Liver (tissue), 8 donors: ENCODE measurements at regions not wholly inside any gene's neighbourhood (a gene's known extent, or its start where the extent isn't known, plus 50 kb on each side); places are given as distances from the start of the nearest gene placed in this dataset.

Experiments used
- DNase-seq: peaks from one replicate; pipeline ENCODE4 v3.0.0-alpha.2; 2017; ENCODE audit warnings: low spot score
- H3K27ac ChIP-seq, 2 donors: one replicate each; pipeline ENCODE4 v1.7.0; 2013; ENCODE audit warnings: inconsistent platforms in 2 of 2, low read length in 2 of 2, control low read depth in 1 of 2, low read depth in 1 of 2, mild to moderate bottlenecking in 1 of 2
- H3K27me3 ChIP-seq, 4 donors: one replicate each; pipeline versions ENCODE4 v1.6.1 to v1.7.0; 2013; ENCODE audit warnings: low read length in 3 of 4, inconsistent platforms in 1 of 4, mild to moderate bottlenecking in 1 of 4, moderate library complexity in 1 of 4; ENCODE audit not compliant: control insufficient read depth in 4 of 4, insufficient read depth in 4 of 4
- H3K36me3 ChIP-seq, 4 donors: one replicate each; pipeline versions ENCODE4 v1.6.1 to v1.7.0; 2013; ENCODE audit warnings: low read length in 3 of 4, mild to moderate bottlenecking in 3 of 4, low read depth in 1 of 4, moderate library complexity in 1 of 4; ENCODE audit not compliant: control insufficient read depth in 4 of 4, insufficient read depth in 3 of 4
- H3K4me1 ChIP-seq, 4 donors: one replicate each; pipeline versions ENCODE4 v1.6.1 to v1.7.0; 2013; ENCODE audit warnings: low read length in 3 of 4, mild to moderate bottlenecking in 3 of 4, moderate library complexity in 1 of 4; ENCODE audit not compliant: control insufficient read depth in 4 of 4, insufficient read depth in 4 of 4
- H3K4me3 ChIP-seq, 3 donors: one replicate each; pipeline versions ENCODE4 v1.6.1 to v1.7.0; 2013; ENCODE audit warnings: low read length in 3 of 3, control low read depth in 1 of 3, low read depth in 1 of 3, mild to moderate bottlenecking in 1 of 3
- H3K9ac ChIP-seq, 2 donors: one replicate each; pipeline ENCODE4 v1.7.0; 2013; ENCODE audit warnings: low read length in 2 of 2, mild to moderate bottlenecking in 2 of 2, moderate library complexity in 2 of 2, control low read depth in 1 of 2, low read depth in 1 of 2
- H3K9me3 ChIP-seq, 4 donors: one replicate each; pipeline versions ENCODE4 v1.6.1 to v1.7.0; 2013; ENCODE audit warnings: low read length in 3 of 4; ENCODE audit not compliant: control insufficient read depth in 4 of 4
- ATF3 ChIP-seq: IDR thresholded peaks from 2 replicates; pipeline ENCODE4 v1.6.1; 2016; ENCODE audit warnings: antibody characterized with exemption
- CTCF ChIP-seq: fragments of 150-350 bp; IDR thresholded peaks from 2 replicates; pipeline ENCODE4 v1.5.1; 2017; ENCODE audit warnings: improper control_type of control experiment, low read depth, low read length; ENCODE audit not compliant: missing input control
- EGR1 ChIP-seq, 2 donors: IDR thresholded peaks; 2 replicates each; pipeline ENCODE4 v1.6.1; 2016 to 2018; ENCODE audit warnings: antibody characterized with exemption in 2 of 2, low read depth in 2 of 2
- FOXA1 ChIP-seq: IDR thresholded peaks from 2 replicates; pipeline ENCODE4 v1.6.1; 2016; ENCODE audit warnings: antibody characterized with exemption
- FOXA2 ChIP-seq: IDR thresholded peaks from 2 replicates; pipeline ENCODE4 v1.6.1; 2016; ENCODE audit warnings: antibody characterized with exemption
- HNF4A ChIP-seq, 2 donors: conservative IDR thresholded peaks; 2 replicates each; pipeline ENCODE4 v1.6.1; 2016; ENCODE audit warnings: antibody characterized with exemption in 2 of 2, mild to moderate bottlenecking in 2 of 2
- HNF4G ChIP-seq: IDR thresholded peaks from 2 replicates; pipeline ENCODE4 v1.6.1; 2016; ENCODE audit warnings: antibody characterized with exemption
- JUND ChIP-seq, 2 donors: IDR thresholded peaks; 2 replicates each; pipeline ENCODE4 v1.6.1; 2016; ENCODE audit warnings: antibody characterized with exemption in 2 of 2
- MAX ChIP-seq: IDR thresholded peaks from 2 replicates; pipeline ENCODE4 v1.6.1; 2016; ENCODE audit warnings: antibody characterized with exemption
- NR2F2 ChIP-seq: IDR thresholded peaks from 2 replicates; pipeline ENCODE4 v1.6.1; 2016; ENCODE audit warnings: antibody characterized with exemption
- RAD21 ChIP-seq, 2 donors: IDR thresholded peaks; 2 replicates each; pipeline ENCODE4 v1.6.1; 2016; ENCODE audit warnings: antibody characterized with exemption in 2 of 2, mild to moderate bottlenecking in 2 of 2
- RXRA ChIP-seq, 2 donors: IDR thresholded peaks; 2 replicates each; pipeline ENCODE4 v1.6.1; 2017 to 2018; ENCODE audit warnings: antibody characterized with exemption in 2 of 2, mild to moderate bottlenecking in 1 of 2
- SP1 ChIP-seq: IDR thresholded peaks from 2 replicates; pipeline ENCODE4 v1.6.1; 2018; ENCODE audit warnings: antibody characterized with exemption, mild to moderate bottlenecking
- TAF1 ChIP-seq: conservative IDR thresholded peaks from 2 replicates; pipeline ENCODE4 v1.6.1; 2016; ENCODE audit warnings: antibody characterized with exemption, mild to moderate bottlenecking
- YY1 ChIP-seq: IDR thresholded peaks from 2 replicates; pipeline ENCODE4 v1.6.1; 2016; ENCODE audit warnings: antibody characterized with exemption, mild to moderate bottlenecking
- ZBTB33 ChIP-seq: IDR thresholded peaks from 2 replicates; pipeline ENCODE4 v1.6.1; 2016; ENCODE audit warnings: antibody characterized with exemption
- WGBS: extraction: QIAGEN DNeasy Blood & Tissue Kit; methylation state at CpG from one replicate; pipeline ENCODE4 v1.1.7; 2013; 5-methylcytosine and 5-hydroxymethylcytosine counted together
- donor health status: healthy.
- donor health status: healthy.
- donor health status: healthy.
- donor health status: healthy.
- donor health status: healthy.

GRCh38 chr13:50072676-50073075 is 57.4 kb downstream of the KCNRG start:
- no peak overlapping the region for H3K27ac ChIP-seq
- H3K4me3 ChIP-seq: no peak overlapping the region
- DNase-seq: no peak
- peaks cover 0 to 6% (median 3%) of the 10 kb centered on the region in 4 donors for H3K4me1 ChIP-seq
- no peaks in the 10 kb centered on the region for H3K27me3 ChIP-seq
- H3K9ac ChIP-seq: no peak overlapping the region
- TF ChIP-seq RXRA (IDR thresholded peaks at IDR 0.05) (no peak), SP1 (no peak)
- H3K36me3 ChIP-seq: peaks cover 0 to 3% (median under 1%) of the 10 kb centered on the region in 4 donors
- H3K9me3 ChIP-seq: no peaks in the 10 kb centered on the region

GRCh38 chr13:50073340-50073739 is 58.1 kb downstream of the KCNRG start:
- H3K9me3 ChIP-seq: no peaks in the 10 kb centered on the region
- no peak overlapping the region for H3K27ac ChIP-seq
- no peaks in the 10 kb centered on the region for H3K36me3 ChIP-seq
- no peaks in the 10 kb centered on the region for H3K27me3 ChIP-seq
- H3K9ac ChIP-seq: no peak overlapping the region
- no peak overlapping the region for H3K4me3 ChIP-seq
- no peak for DNase-seq
- H3K4me1 ChIP-seq: peaks cover 0 to 6% (median 3%) of the 10 kb centered on the region in 4 donors
- 86% methylated on average over 1 of the region's 1 CpG for WGBS
- TF ChIP-seq EGR1 (IDR thresholded peaks at IDR 0.05; ENCODE audit: low read depth in 2 of 2) (no peak), NR2F2 (no peak), HNF4G (no peak), JUND (IDR thresholded peaks at IDR 0.05) (no peak), RAD21 (IDR thresholded peaks at IDR 0.05) (no peak), ATF3 (no peak), MAX (no peak), YY1 (no peak), HNF4A (conservative IDR thresholded peaks at IDR 0.05) (no peak), FOXA1 (no peak)

GRCh38 chr13:50074843-50075242 is 59.6 kb downstream of the KCNRG start:
- no peaks in the 10 kb centered on the region for H3K36me3 ChIP-seq
- no peak overlapping the region for H3K27ac ChIP-seq
- TF ChIP-seq ATF3: no peak
- H3K4me3 ChIP-seq: no peak overlapping the region
- no peaks in the 10 kb centered on the region for H3K27me3 ChIP-seq
- 90% methylated on average over 1 of the region's 1 CpG for WGBS
- no peak for DNase-seq
- no peaks in the 10 kb centered on the region for H3K9me3 ChIP-seq
- H3K9ac ChIP-seq: no peak overlapping the region
- H3K4me1 ChIP-seq: peaks cover 0 to 6% (median 3%) of the 10 kb centered on the region in 4 donors

GRCh38 chr13:50075619-50076097 is 60.4 kb downstream of the KCNRG start:
- Histone ChIP-seq H3K27ac (no peak overlapping the region), H3K4me1 (peaks cover 0 to 12% (median 9%) of the 10 kb centered on the region in 4 donors), H3K9me3 (no peaks in the 10 kb centered on the region), H3K9ac (no peak overlapping the region), H3K4me3 (no peak overlapping the region), H3K27me3 (no peaks in the 10 kb centered on the region), H3K36me3 (no peaks in the 10 kb centered on the region)
- 86% methylated on average over 3 of the region's 3 CpGs for WGBS
- DNase-seq: no peak
- TF ChIP-seq FOXA2: no peak
- no peak for TF ChIP-seq HNF4G
- no peak for TF ChIP-seq CTCF
- no peak for TF ChIP-seq YY1
- no peak for TF ChIP-seq JUND (IDR thresholded peaks at IDR 0.05)
- TF ChIP-seq MAX: no peak
- no peak for TF ChIP-seq SP1
- TF ChIP-seq HNF4A (conservative IDR thresholded peaks at IDR 0.05): no peak
- no peak for TF ChIP-seq TAF1
- TF ChIP-seq FOXA1: no peak
- no peak for TF ChIP-seq ZBTB33
- no peak for TF ChIP-seq RXRA (IDR thresholded peaks at IDR 0.05)
